Mesendoderm (in vitro differentiated cells): ENCODE measurements at regions not wholly inside any gene's neighbourhood (a gene's known extent, or its start where the extent isn't known, plus 50 kb on each side); places are given as distances from the start of the nearest gene placed in this dataset.

Experiments
- DNase-seq: peaks from one replicate; pipeline ENCODE4 v3.0.0; 2013
- H2AK5ac ChIP-seq: 2 replicates; pipeline ENCODE4 v1.6.1; 2013; ENCODE audit warnings: low read length, inconsistent platforms
- H2BK120ac ChIP-seq: 2 replicates; pipeline ENCODE4 v1.6.1; 2013; ENCODE audit warnings: low read depth, mild to moderate bottlenecking, low read length, moderate library complexity, mixed read lengths
- H2BK15ac ChIP-seq: replicated peaks from 2 replicates; pipeline ENCODE4 v1.6.1; 2013; ENCODE audit warnings: low read depth, mild to moderate bottlenecking, moderate library complexity
- H2BK5ac ChIP-seq: 2 replicates; pipeline ENCODE4 v1.6.1; 2013; ENCODE audit warnings: low read length, inconsistent platforms
- H3K18ac ChIP-seq: 2 replicates; pipeline ENCODE4 v1.6.1; 2013; ENCODE audit warnings: mild to moderate bottlenecking, low read length, mixed read lengths
- H3K23ac ChIP-seq: one replicate; pipeline ENCODE4 v1.6.1; 2013; ENCODE audit warnings: low read length
- H3K27ac ChIP-seq: 2 replicates; pipeline ENCODE4 v1.5.1; 2013; ENCODE audit warnings: low read depth, mild to moderate bottlenecking, inconsistent platforms, low read length, moderate library complexity
- H3K27me3 ChIP-seq: 2 replicates; pipeline ENCODE4 v1.6.1; 2013; ENCODE audit warnings: low read length, control low read depth, mild to moderate bottlenecking, inconsistent platforms; ENCODE audit not compliant: insufficient read depth, poor library complexity
- H3K36me3 ChIP-seq: 2 replicates; pipeline ENCODE4 v1.6.1; 2013; ENCODE audit warnings: low read length, inconsistent platforms; ENCODE audit not compliant: control insufficient read depth, insufficient read depth
- H3K4ac ChIP-seq: one replicate; pipeline ENCODE4 v1.6.1; 2013; ENCODE audit warnings: low read depth, mild to moderate bottlenecking, low read length, moderate library complexity
- H3K4me1 ChIP-seq: 2 replicates; pipeline ENCODE4 v1.6.1; 2013; ENCODE audit warnings: low read depth, low read length, inconsistent platforms; ENCODE audit not compliant: control insufficient read depth
- H3K4me2 ChIP-seq: 2 replicates; pipeline ENCODE4 v1.6.1; 2013; ENCODE audit warnings: low read length
- H3K4me3 ChIP-seq: 2 replicates; pipeline ENCODE4 v1.5.1; 2013; ENCODE audit warnings: mild to moderate bottlenecking, low read length
- H3K56ac ChIP-seq: one replicate; pipeline ENCODE4 v1.6.1; 2013; ENCODE audit warnings: low read length
- H3K79me1 ChIP-seq: 2 replicates; pipeline ENCODE4 v1.6.1; 2013; ENCODE audit warnings: low read length, inconsistent platforms
- H3K79me2 ChIP-seq: 2 replicates; pipeline ENCODE4 v1.6.1; 2013; ENCODE audit warnings: mild to moderate bottlenecking, low read length; ENCODE audit not compliant: control insufficient read depth, insufficient read depth
- H3K9ac ChIP-seq: 2 replicates; pipeline ENCODE4 v1.6.1; 2013; ENCODE audit warnings: low read length, inconsistent platforms
- H4K5ac ChIP-seq: one replicate; pipeline ENCODE4 v1.6.1; 2013; ENCODE audit warnings: low read length
- H4K8ac ChIP-seq: one replicate; pipeline ENCODE4 v1.6.1; 2013; ENCODE audit warnings: low read depth, mild to moderate bottlenecking, control low read depth, low read length, moderate library complexity
- WGBS: extraction: QIAGEN DNeasy Blood & Tissue Kit; methylation state at CpG from one replicate; pipeline ENCODE4 v1.1.7; 2013; ENCODE audit warnings: low lambda C conversion rate, missing lambda C conversion rate; ENCODE audit not compliant: insufficient coverage; ENCODE audit errors: extremely low coverage; 5-methylcytosine and 5-hydroxymethylcytosine counted together

- Histone ChIP-seq H3K79me1 (no peaks in the 10 kb centered on the region), H2AK5ac (no peak overlapping the region), H4K5ac (no peak overlapping the region), H3K4me1 (no peaks in the 10 kb centered on the region), H3K56ac (no peak overlapping the region), H2BK15ac (no peak overlapping the region), H2BK5ac (no peak overlapping the region), H3K36me3 (no peaks in the 10 kb centered on the region), H3K18ac (no peak overlapping the region), H3K79me2 (no peaks in the 10 kb centered on the region), H3K27me3 (no peaks in the 10 kb centered on the region), H3K4ac (no peak overlapping the region), H3K4me3 (no peak overlapping the region), H4K8ac (no peak overlapping the region), H3K4me2 (no peak overlapping the region), H2BK120ac (no peak overlapping the region), H3K23ac (no peak overlapping the region), H3K9ac (no peak overlapping the region), H3K27ac (no peak overlapping the region)
- DNase-seq, result peak; percentile 65
- no CpG with 5 or more reads among the region's 3 CpGs for WGBS
Measured at GRCh38 chr5:89281766-89282553, 399.0 kb upstream of the MEF2C start.

- Histone ChIP-seq H3K9ac (no peak overlapping the region), H3K27ac (no peak overlapping the region), H3K4me3 (no peak overlapping the region), H3K36me3 (no peaks in the 10 kb centered on the region), H2AK5ac (no peak overlapping the region), H3K79me2 (no peaks in the 10 kb centered on the region), H2BK120ac (no peak overlapping the region), H3K27me3 (no peaks in the 10 kb centered on the region), H3K56ac (no peak overlapping the region), H4K8ac (no peak overlapping the region), H3K18ac (no peak overlapping the region), H2BK5ac (no peak overlapping the region), H3K4me2 (no peak overlapping the region), H3K4ac (no peak overlapping the region), H2BK15ac (no peak overlapping the region), H3K23ac (no peak overlapping the region), H3K79me1 (no peaks in the 10 kb centered on the region), H4K5ac (no peak overlapping the region), H3K4me1 (no peaks in the 10 kb centered on the region)
- WGBS, result 100% methylated on average over 1 of the region's 5 CpGs
- DNase-seq, result no peak
Measured at GRCh38 chr5:89281211-89281610, 398.2 kb upstream of the MEF2C start.

- H3K4me1 ChIP-seq, result no peaks in the 10 kb centered on the region
- no peak overlapping the region for H2AK5ac ChIP-seq
- no CpG with 5 or more reads among the region's 2 CpGs for WGBS
- H3K4me2 ChIP-seq, result no peak overlapping the region
- no peak for DNase-seq
- H3K79me1 ChIP-seq, result no peaks in the 10 kb centered on the region
- H3K9ac ChIP-seq, result no peak overlapping the region
- no peak overlapping the region for H2BK5ac ChIP-seq
- H3K23ac ChIP-seq, result no peak overlapping the region
- H3K79me2 ChIP-seq, result no peaks in the 10 kb centered on the region
- no peak overlapping the region for H3K27ac ChIP-seq
- H2BK120ac ChIP-seq, result no peak overlapping the region
- no peak overlapping the region for H3K4me3 ChIP-seq
- H3K36me3 ChIP-seq, result no peaks in the 10 kb centered on the region
- H4K5ac ChIP-seq, result no peak overlapping the region
- H2BK15ac ChIP-seq, result no peak overlapping the region
- H3K27me3 ChIP-seq, result no peaks in the 10 kb centered on the region
- H3K18ac ChIP-seq, result no peak overlapping the region
- H4K8ac ChIP-seq, result no peak overlapping the region
- H3K56ac ChIP-seq, result no peak overlapping the region
- no peak overlapping the region for H3K4ac ChIP-seq
Measured at GRCh38 chr5:89280103-89281037, 397.4 kb upstream of the MEF2C start.

GRCh38 chr5:89279391-89280036, 396.5 kb upstream of the MEF2C start:
- H3K4ac ChIP-seq, result no peak overlapping the region
- no peak overlapping the region for H2BK120ac ChIP-seq
- H3K56ac ChIP-seq, result no peak overlapping the region
- no peak overlapping the region for H2AK5ac ChIP-seq
- no peak overlapping the region for H2BK5ac ChIP-seq
- H3K4me2 ChIP-seq, result no peak overlapping the region
- no CpG with 5 or more reads among the region's 5 CpGs for WGBS
- H3K4me3 ChIP-seq, result no peak overlapping the region
- no peaks in the 10 kb centered on the region for H3K4me1 ChIP-seq
- H3K79me2 ChIP-seq, result no peaks in the 10 kb centered on the region
- no peak overlapping the region for H3K18ac ChIP-seq
- H2BK15ac ChIP-seq, result no peak overlapping the region
- no peaks in the 10 kb centered on the region for H3K79me1 ChIP-seq
- H3K9ac ChIP-seq, result no peak overlapping the region
- no peaks in the 10 kb centered on the region for H3K27me3 ChIP-seq
- H3K36me3 ChIP-seq, result no peaks in the 10 kb centered on the region
- DNase-seq, result no peak
- H4K8ac ChIP-seq, result no peak overlapping the region
- no peak overlapping the region for H3K27ac ChIP-seq
- no peak overlapping the region for H3K23ac ChIP-seq
- no peak overlapping the region for H4K5ac ChIP-seq

- Histone ChIP-seq H2BK15ac (no peak overlapping the region), H3K23ac (no peak overlapping the region), H2AK5ac (no peak overlapping the region), H2BK120ac (no peak overlapping the region), H3K27me3 (no peaks in the 10 kb centered on the region), H3K79me2 (no peaks in the 10 kb centered on the region), H3K4ac (no peak overlapping the region), H3K27ac (no peak overlapping the region), H3K79me1 (no peaks in the 10 kb centered on the region), H3K9ac (no peak overlapping the region), H3K4me2 (no peak overlapping the region), H4K8ac (no peak overlapping the region), H3K36me3 (no peaks in the 10 kb centered on the region), H4K5ac (no peak overlapping the region), H2BK5ac (no peak overlapping the region), H3K4me1 (no peaks in the 10 kb centered on the region), H3K18ac (no peak overlapping the region), H3K56ac (no peak overlapping the region), H3K4me3 (no peak overlapping the region)
- WGBS, result no CpG with 5 or more reads among the region's 4 CpGs
- DNase-seq, result no peak
Measured at GRCh38 chr5:89277816-89278215, 394.8 kb upstream of the MEF2C start.
